ENCODE measurements at regions not wholly inside any gene's neighbourhood (a gene's known extent, or its start where the extent isn't known, plus 50 kb on each side); places are given as distances from the start of the nearest gene placed in this dataset.
"Not testable (repeated sequence)": the region's sequence is repeated elsewhere in the genome, so short reads cannot be mapped to it uniquely, and the experiment has no call there.

DNA sequence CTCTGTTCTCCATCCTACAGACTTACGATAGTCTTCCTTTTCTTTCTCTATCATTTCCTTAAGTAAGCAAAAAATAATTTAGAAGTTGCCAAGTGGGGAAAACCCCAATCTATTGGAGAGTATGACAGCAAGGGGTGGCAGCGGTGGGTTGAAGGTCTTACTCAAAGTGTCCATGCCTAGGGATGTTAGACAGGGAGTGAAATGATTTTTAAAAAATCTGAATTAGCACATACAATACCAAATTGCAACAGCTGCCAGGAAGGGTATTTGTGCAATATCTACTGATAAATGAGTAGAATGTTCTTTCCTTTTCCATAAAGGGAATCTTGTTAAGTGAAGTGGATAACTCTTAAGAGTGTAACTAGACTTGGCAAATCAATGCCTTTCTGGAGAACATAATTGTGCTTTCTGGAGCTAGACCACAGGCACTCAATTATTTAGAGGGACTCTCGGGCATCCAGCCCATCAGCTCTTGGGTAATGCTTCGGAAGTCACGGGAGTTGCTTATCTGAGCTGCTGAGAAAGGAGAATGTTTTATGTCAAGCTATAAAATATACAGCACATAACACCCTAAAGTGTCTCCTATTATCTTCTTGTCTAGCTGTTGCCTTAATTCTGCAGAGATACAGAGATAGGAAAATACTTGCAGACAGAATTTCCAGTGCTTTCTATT is 151.5 kb downstream of the KCNJ2 start:
- in situ Hi-C loops (cut with HindIII; ENCODE audit: low sequenced_read_pairs), result no loop called here

- in situ Hi-C loops (cut with HindIII; ENCODE audit: low sequenced_read_pairs), result no loop called here
These were observed 152.0 kb downstream of the KCNJ2 start for GRCh38 chr17:70321352-70321751.

- in situ Hi-C loops (cut with HindIII; ENCODE audit: low sequenced_read_pairs), result no loop called here
These were observed 153.9 kb downstream of the KCNJ2 start for GRCh38 chr17:70323269-70323668.

GRCh38 chr17:70324031-70324430 is 154.7 kb downstream of the KCNJ2 start:
- in situ Hi-C loops (cut with HindIII; ENCODE audit: low sequenced_read_pairs), result no loop called here

GRCh38 chr17:70327279-70327678 is 157.9 kb downstream of the KCNJ2 start:
- in situ Hi-C loops (cut with HindIII; ENCODE audit: low sequenced_read_pairs), result no loop called here

DNA sequence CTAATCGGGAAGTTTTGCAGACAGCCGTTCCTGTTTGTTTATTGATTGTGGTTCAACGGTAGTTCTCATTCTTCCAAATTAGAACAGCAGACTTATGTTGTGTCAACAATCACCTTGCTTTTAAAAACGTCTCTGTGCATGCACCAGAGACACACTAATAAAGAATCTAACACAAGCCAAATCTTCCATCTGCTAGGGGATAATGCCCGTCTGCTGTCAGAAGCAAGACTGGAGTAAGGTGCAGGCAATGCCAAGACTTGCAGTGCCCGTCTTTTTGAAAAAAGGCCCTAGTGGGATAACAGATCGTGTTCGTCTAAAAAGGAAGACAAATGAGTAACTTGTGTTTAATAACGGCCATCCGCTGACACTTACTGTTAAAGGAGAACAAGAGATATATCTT is 158.4 kb downstream of the KCNJ2 start:
- in situ Hi-C loops (cut with HindIII; ENCODE audit: low sequenced_read_pairs), result no loop called here

DNA sequence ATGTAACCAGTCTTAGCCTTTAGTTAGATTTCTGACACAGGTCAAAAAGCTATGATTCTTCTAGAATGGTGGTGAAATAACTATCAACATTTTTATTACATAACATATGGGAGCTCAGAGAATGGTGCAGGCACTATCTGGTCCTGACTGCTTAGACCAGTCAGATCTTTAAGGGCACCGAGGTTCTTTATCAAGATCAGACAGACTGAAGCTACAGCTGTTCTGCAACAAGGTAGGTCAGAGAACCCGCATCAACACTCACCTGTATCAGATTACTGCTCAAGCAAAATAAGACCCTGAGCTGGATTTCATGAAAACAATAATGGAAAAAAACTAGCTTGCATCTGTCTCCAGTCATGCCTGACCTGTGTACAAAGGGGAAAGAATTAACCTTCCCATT is 160.4 kb downstream of the KCNJ2 start:
- in situ Hi-C loops (cut with HindIII; ENCODE audit: low sequenced_read_pairs), result no loop called here

GRCh38 chr17:70331066-70331465 is 161.7 kb downstream of the KCNJ2 start:
- in situ Hi-C loops (cut with HindIII; ENCODE audit: low sequenced_read_pairs), result not testable (repeated sequence)

GRCh38 chr17:70332356-70333210 is 163.3 kb downstream of the KCNJ2 start:
- in situ Hi-C loops (cut with HindIII; ENCODE audit: low sequenced_read_pairs), result no loop called here

GRCh38 chr17:70336411-70336810 is 167.1 kb downstream of the KCNJ2 start:
- in situ Hi-C loops (cut with HindIII; ENCODE audit: low sequenced_read_pairs), result no loop called here

GRCh38 chr17:70338946-70339354 is 169.6 kb downstream of the KCNJ2 start:
- in situ Hi-C loops (cut with HindIII; ENCODE audit: low sequenced_read_pairs), result no loop called here

- in situ Hi-C loops (cut with HindIII; ENCODE audit: low sequenced_read_pairs), result no loop called here
These were observed 173.8 kb downstream of the KCNJ2 start for GRCh38 chr17:70343114-70343513.

DNA sequence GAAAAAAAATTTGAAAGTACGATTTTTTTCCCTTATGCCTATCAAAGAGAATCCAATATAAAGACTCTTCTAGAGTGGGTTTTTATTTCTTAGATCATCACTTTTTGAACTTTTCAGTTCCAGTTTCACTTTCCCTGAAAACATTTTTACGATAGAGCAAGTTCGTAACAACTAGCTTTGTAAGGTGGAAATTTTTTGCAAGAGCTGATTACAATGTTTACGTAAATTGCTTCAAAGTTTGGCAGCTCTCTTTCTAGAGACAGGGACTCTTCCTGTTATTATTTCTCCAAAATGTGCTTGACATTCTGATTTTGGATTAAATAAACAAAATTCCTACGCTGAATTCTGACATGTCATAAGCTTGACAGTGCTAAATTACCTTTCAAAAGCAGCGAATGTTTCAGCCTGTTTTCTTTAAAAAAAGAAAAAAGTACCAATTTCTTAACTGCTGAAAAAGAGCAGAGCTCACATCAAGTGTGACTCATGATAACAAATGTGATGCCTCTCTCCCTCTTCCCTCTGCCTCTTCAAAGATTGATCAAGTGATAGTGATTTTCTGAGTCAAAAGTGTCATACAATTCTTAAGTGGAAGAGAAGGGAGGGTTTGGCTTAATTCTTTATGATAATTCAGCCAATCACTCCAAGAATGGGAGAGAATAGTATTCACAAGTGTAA is 175.2 kb downstream of the KCNJ2 start:
- in situ Hi-C loops (cut with HindIII; ENCODE audit: low sequenced_read_pairs), result no loop called here

DNA sequence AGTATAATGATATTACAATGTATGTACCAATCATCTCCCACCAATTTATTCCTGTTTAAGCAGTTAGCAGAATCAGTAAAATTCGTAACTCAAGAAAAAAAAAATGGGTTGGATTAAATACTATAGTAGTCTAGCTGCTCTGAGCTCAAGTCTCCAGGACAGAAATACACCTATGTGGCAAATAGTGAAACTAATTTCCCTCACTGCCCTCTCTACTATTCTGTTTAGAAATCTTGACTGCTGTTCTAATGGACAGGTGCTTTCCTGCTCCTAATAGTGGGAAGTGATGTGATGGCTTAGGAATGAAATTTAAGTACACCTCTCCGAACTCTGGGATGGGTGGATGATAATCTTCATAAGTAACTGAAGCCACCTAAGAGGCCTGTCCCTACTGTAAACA is 175.7 kb downstream of the KCNJ2 start:
- in situ Hi-C loops (cut with HindIII; ENCODE audit: low sequenced_read_pairs), result no loop called here

DNA sequence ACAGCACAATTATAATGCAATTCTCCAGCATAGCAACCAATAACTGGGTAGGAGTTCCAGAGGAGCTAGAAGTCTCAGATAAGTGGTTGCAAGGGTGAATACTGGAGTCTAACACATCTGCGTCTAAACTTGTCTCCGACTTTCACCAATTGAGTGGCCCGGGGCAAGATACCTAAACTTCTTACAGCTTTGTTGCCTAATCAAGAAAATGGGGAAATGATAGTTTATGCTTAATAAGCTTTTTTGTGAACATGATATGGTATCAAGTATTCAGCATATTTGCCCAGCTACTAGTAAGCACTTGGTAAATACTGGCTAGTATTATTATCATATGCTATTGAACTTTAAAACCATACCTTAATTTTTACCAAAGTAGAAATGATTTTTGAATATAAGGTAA is 183.5 kb downstream of the KCNJ2 start:
- in situ Hi-C loops (cut with HindIII; ENCODE audit: low sequenced_read_pairs), result no loop called here

DNA sequence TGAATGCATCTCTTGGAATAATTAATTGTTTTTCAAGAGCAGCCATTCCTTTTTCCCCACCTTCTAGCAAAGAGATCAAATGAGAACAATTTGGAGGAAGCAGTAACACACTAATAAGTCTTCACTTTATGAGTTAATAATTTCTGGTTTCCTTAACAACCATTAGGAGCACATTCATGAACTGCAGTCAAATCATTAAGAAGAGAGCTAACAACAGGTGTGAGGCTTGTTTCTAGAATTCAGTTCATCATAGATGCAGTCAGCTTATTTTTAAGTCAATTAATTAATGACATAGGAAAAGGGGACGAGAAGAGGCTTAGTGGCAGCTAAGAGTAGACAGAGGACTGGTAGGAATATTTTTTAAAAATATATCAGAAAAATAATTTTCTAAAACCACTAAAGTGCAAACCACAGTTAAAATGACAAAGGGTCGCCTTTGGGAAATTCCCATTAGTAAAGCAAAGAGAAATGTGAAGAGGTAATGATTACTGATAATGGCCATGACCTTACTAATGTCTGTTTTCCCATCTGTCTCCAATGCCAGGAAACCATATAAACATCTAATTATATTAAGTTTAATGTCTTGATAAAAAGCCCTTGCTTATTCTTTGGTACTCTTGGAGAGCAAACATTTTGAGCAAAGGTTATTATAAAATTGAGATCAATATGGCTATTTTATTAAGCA is 184.2 kb downstream of the KCNJ2 start:
- in situ Hi-C loops (cut with HindIII; ENCODE audit: low sequenced_read_pairs), result no loop called here

- in situ Hi-C loops (cut with HindIII; ENCODE audit: low sequenced_read_pairs), result no loop called here
These were observed 185.9 kb downstream of the KCNJ2 start for GRCh38 chr17:70355185-70355584.

- in situ Hi-C loops (cut with HindIII; ENCODE audit: low sequenced_read_pairs), result no loop called here
These were observed 187.9 kb downstream of the KCNJ2 start for GRCh38 chr17:70357190-70357589.

GRCh38 chr17:70365091-70365583 is 195.8 kb downstream of the KCNJ2 start:
- in situ Hi-C loops (cut with HindIII; ENCODE audit: low sequenced_read_pairs), result no loop called here

DNA sequence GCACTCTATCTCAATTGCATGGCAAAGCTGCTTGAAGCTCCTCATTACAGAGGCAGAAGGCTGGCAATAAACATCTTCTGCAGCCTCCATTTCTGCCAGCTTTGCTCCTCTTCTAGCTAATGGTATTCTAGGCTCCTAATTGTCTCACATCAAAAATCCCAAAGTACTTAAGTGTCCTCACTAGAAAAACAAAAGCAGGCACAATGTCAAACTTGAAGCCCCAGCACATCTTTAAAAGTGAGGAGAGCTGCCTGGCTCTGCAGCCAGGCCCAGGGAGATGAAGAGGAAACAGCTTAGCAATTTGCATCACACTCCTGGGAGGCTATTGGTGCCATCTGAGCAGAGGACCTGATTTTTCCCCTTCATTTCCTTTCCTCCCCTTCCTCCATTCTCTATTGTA is 197.1 kb downstream of the KCNJ2 start:
- in situ Hi-C loops (cut with HindIII; ENCODE audit: low sequenced_read_pairs), result no loop called here

DNA sequence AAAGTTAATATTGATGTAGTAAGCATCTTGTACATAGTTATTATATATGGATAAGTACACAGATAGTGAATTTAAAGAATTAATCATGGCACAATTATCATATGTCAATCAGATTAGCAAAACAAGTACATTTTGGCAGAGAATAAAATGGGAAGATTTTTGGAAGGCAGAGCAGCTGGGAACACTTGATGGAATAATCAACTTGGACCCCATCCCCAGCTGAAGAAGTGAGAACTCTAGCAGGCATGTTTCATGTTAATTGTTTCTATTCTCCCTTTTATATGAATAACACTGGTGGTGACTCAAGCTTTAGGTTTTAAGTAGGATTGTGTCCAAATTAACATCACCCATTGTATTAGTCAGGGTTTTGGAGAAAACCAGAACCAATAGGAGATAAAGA is 198.7 kb downstream of the KCNJ2 start:
- in situ Hi-C loops (cut with HindIII; ENCODE audit: low sequenced_read_pairs), result no loop called here

All from DLD1 (cell line).